ENCODE measurements at regions not wholly inside any gene's neighbourhood (a gene's known extent, or its start where the extent isn't known, plus 50 kb on each side); places are given as distances from the start of the nearest gene placed in this dataset.

DNA sequence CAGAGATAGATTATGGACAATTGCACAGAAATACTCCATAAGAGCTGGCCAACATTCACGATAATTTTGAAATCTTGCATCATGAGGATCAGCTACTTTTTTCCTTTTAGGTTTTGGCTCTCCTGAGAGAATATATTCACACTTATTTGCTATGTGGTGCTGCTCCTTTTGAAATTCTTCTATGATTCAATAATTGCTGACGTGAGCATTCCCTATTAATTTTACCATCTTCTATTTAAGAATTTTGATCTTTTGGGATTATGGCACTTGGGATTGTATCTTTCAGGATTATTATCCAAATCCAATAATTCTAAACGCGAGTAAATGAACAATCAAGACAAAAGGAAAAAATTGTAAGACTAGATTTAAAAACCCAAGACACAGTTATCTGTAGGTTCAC is 358.8 kb downstream of the ELAVL2 start:
- no peak for DNase-seq

- no peak for DNase-seq
Measured at GRCh38 chr9:23477908-23478307, 348.1 kb downstream of the ELAVL2 start.

DNA sequence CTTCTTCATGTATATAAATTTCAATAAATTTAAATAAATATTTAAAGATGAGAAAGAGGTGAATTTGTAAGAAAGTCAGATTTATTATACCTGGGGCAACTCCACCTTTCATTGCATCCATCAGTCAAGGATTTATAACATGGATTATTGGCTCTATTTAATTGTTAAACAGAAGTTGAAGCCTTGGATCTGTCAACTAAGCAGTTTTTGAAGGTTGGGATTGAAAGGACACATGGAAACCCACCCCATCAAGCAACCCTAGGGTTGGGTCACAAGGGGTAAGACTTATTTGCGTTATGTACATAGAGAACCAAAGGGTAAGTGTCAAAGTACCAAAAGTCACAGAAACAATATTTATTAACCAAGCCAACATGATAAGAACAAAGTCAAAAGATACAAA is 342.5 kb downstream of the ELAVL2 start:
- DNase-seq = no peak

DNA sequence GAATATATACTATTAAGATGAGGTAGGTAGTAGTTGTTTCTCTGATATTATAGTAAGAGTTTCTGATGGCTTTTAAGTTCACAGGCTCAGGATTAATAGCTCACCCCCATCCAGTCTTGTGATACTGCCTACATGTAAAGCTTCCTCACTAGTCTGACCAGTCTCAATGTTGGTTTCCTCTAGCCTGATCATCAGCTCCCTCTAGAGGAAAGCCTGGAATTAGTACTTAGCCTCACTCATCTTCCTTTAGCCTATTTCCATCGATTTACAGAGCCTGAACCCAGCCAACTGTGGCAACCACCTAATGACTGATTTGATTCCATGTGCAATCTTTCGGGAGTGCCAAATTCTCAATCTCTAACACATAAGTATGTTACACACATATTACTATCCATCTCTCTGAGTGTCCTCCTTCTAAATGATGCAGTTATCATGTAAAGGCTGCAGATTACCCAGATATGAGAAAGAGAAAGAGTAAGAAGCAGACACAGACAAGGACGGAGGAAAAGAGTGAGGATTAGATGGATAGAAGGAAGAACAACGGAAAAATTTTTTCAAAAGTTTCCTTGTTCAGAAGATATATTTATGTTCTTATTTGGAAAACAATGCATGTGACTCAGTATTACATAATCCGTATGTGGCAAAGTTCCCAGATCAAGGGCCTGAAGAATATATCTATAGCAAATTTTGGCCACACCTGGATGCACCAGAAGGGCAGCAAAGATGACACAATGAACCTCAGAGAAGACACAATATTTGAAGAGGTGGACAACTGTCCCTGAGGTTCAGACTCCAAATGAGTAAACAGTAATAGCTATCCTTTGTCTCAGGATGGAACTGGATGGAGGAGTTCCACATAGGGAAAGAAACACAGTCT is 333.7 kb downstream of the ELAVL2 start:
- peak; percentile 45 for DNase-seq

DNA sequence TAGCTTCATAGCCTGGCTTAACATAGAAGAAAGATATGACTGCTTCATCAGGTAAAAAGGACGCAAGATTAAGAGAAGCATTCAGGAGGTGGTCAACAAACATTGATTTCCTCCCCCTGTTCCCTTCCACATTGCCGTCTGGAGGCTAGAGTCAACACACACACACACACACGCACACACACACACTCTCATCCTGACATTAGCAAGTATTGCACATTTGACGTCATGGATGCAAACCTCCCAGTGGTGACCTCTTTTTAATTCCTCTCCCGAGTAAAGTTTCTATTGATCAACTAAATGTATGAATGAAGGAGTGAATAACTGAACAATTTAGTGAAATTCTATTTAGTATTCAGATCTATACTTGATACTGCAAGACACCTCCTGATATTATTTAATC is 332.8 kb downstream of the ELAVL2 start:
- no peak for DNase-seq

GRCh38 chr9:23496489-23497136 is 329.4 kb downstream of the ELAVL2 start:
- DNase-seq = no peak

DNA sequence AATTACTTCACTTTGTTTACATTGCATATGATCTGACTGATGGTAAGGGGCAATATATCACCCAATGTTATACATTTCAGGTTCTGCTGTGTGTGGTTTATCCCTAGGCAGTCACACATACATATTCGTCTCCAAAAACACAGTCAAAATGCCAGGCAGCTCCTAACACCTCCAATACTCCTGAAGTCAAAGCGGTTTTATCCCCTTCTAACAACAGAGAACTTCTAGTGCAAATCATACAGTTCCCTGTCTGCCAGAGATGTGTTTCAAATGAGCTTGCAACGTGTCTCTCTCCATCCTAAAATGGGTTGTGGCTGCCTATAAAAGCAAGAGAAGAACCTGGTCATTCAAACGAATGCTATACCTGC is 328.9 kb downstream of the ELAVL2 start:
- no peak for DNase-seq

GRCh38 chr9:23502004-23502403 is 324.0 kb downstream of the ELAVL2 start:
- DNase-seq = no peak

- DNase-seq = no peak
Measured at GRCh38 chr9:23522952-23523351, 303.1 kb downstream of the ELAVL2 start.

- DNase-seq = no peak
Measured at GRCh38 chr9:23524607-23525155, 301.4 kb downstream of the ELAVL2 start.

- DNase-seq = peak; percentile 57
Measured at GRCh38 chr9:23526806-23527205, 299.2 kb downstream of the ELAVL2 start.

DNA sequence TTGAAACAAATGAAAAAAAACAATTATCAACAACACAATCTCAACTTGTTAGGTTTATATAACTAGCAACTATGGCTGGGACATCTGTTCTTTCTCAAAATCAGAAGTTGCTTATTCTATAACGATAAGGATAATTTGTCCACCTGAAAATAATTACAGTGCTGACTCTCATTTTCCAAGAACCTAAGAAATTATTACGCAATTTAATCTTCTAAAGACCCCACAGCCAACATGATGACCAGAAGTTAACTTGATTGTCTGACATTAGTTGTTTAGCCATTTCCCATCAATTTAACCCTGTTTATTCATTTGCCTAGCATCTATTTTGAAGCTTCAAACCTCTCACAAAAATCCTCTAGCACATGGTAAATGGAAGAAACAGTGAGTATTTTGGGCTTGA is 293.8 kb downstream of the ELAVL2 start:
- DNase-seq = no peak

DNA sequence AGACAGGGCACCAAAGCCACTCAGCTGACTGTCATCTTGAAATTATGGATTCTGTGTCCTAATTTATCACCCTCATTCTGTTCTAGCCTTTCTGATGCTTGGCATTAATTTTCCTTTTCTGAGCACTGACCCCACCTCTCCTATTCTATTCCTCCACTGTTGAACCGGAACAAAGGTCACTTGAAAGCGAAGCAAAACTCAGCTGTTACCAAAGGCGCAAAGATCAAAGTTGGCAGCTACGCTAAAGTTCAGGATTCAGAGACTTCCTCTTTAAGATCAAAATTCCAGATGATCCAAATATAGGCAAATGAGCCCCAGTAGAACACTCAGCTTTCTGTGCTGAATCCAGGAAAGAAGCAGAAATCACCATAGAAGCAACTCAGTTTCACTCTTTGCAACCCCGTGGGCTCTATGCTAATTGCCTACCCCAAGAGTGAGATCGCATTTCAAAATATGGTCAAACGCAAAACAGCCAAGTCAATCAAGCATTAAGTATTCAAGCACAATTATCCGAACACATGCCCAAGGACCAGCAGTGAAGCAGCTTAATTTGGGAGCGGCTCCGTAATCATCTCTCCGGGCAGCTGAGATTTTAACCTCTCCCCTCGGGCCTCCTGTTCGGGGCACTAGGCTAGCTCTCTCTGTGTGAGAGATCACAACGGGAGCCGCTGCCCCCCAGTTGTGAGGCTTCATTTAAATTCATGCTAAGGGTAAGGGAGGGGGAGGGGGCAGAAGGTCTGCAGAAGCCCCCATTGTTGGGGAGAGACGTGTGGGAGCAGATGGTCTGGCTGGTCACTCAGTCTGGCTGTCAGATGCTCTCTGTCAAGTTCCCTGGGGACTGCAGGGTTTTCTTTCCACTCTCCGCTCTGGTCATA is 288.6 kb downstream of the ELAVL2 start:
- DNase-seq = no peak

DNA sequence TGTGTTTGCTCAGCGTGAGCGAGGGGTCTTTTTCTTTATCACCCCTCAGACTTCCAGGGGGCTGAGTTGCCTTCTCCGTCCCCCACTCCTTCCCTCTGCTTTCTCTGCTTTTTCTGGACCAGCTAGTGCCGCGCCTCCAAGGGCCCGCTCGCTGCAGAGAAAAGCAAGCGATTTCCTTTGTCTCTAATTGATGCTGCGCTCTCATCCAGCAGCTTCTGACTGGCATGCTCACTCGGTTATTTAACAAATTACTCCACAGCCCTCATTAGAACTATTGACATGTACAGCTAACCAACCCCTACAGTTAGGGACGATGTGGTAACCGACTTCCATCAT is 288.0 kb downstream of the ELAVL2 start:
- no peak for DNase-seq

- no peak for DNase-seq
Measured at GRCh38 chr9:23538461-23539003, 287.5 kb downstream of the ELAVL2 start.

DNA sequence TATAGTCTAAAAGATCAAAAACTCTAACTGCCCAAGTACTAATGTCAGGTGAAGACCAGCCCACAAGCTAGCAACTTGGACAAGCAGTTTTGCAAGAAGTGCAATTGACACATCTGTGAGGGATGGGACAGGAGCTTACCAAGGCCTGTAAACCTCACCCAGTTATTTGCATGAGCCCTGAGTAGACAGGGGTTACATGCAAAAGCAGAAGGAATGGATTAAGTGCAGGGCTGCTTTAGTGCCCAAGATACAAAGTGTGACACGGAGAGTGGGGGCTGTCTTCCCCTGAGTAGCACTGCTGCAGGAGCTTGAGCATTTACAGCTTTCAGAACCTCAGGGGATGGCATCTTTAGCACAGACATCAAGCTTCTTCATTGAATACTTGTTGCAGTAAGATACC is 286.7 kb downstream of the ELAVL2 start:
- DNase-seq = no peak

DNA sequence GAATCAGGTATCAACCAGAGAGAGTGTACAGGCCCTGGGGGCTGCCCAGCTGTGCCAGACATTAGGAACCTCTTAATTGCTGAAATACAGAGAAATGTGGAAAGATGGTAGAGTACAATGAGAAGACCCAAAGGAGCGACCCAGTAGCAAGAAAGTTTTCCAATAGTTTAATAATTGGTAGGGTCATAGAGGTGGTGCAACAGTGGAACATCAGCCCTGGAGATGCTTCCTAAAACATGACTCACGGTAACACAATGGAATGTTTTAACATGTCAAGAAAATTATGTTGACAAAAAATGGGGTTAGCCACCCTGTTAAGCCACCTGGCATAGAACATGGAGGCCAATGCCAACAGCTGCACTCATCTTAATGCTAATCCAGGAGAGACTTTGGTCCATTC is 284.1 kb downstream of the ELAVL2 start:
- DNase-seq = no peak

DNA sequence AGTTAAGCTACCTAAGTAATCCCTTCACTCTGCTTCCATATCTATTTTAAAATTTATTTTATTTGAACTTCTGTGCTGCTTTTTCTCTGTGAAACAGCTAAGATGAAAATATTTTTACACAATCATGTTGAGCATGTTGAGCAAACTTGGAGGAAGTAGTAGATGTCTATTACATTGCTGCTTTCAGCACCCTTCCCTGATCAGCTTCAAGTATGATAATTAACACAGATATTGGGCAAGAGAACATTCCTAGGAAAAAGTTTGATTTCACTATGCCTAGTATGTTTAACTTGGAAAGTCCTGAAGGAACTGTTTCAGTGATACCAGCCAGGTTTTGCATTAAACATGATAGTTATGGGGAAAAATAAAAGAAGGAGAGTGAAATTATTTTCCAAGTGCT is 283.6 kb downstream of the ELAVL2 start:
- peak; percentile 52 for DNase-seq

- DNase-seq = no peak
Measured at GRCh38 chr9:23542927-23543326, 283.1 kb downstream of the ELAVL2 start.

- DNase-seq = peak; percentile 44
Measured at GRCh38 chr9:23543419-23543818, 282.6 kb downstream of the ELAVL2 start.

GRCh38 chr9:23545728-23546127 is 280.3 kb downstream of the ELAVL2 start:
- no peak for DNase-seq

- DNase-seq = no peak
Measured at GRCh38 chr9:23551311-23551721, 274.7 kb downstream of the ELAVL2 start.
